Activated CD8-positive, alpha-beta memory T cell treated with anti-CD3 and anti-CD28 coated beads for 4 hours (primary cell): ENCODE measurements at regions not wholly inside any gene's neighbourhood (a gene's known extent, or its start where the extent isn't known, plus 50 kb on each side); places are given as distances from the start of the nearest gene placed in this dataset.

Experiments
- DNase-seq, 2 donors: peaks; one replicate each; pipeline ENCODE4 v3.0.0-alpha.2; 2020; ENCODE audit warnings: low read depth in 2 of 2

DNA sequence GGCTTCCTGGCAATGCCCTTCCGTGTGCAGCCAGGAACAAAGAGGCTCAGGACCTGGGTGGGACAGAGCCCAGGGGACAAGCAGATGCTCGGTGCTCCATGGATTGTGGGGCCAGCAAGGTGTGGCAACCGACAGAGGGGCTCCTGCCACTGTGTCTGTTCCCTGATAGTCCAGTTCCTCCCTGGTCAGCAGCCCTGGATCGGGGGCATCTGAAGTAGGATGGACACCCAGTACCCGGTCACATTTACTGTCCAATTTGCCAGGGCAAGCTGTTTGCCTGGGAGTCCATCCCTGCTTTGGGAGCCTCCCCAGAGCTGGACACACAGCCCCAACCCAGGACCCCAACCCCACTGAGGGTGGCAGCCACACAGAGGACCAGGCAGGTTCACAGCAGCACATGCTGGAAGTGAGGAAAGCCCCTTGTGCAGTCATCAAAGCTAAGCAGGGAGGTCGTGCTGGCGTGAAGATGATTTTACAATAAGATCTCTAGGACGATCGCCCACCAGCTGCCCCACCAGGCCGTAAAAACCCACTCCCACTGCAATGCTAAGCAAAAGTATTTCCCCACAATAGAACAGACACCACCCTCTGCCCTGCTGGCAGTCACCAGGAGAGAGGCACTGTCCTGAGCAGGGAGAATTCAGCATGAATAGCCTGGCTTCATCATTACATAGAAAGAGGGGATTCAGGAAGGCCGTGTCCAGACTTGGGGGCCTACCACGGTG, 141.7 kb downstream of the NDUFA10 start:
- no peak for DNase-seq

DNA sequence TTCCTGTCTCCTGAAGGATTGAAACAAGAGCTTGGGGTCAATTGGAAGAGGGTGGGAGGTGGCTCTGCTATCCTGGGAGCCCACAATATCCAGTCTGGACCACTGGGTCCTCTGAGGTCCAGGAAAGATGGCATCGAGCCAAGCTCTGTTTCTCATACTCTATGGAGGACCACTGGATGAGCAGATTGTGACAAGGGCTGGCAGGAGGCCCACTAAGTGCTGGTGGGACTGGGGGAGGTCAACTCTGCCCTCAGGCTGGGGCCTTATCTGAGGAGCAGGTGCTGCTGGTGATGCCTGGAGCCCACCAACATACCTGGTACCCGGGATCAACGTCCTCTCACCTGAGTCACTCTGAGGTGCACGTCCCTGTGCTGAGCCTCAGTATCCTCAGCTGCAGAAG, 142.4 kb downstream of the NDUFA10 start:
- no peak for DNase-seq

DNA sequence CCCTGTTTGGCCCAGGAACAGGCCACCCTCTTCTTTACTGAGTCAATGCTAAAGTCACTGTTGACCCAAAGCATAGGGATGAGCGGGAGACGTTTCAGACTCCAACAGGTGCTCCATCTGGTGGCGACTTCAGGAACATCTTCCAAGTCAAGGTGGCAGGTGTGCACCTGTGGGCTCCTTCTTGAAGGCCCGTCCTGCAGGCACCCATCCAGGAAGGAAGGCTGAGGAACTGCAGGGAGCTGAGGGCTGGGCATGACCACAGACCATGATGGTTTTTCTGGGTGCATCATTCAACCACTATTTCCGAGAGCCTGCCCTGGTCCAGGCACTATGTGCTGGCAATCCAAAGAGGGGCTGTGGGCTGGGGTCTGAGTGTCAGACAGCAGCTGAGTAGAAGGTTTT, 142.8 kb downstream of the NDUFA10 start:
- no peak for DNase-seq

- no peak for DNase-seq
Observed at GRCh38 chr2:239881561-239882320, 143.4 kb downstream of the NDUFA10 start.

GRCh38 chr2:239881031-239881471, 144.1 kb downstream of the NDUFA10 start:
- no peak for DNase-seq

- DNase-seq = no peak
Observed at GRCh38 chr2:239880396-239880795, 144.7 kb downstream of the NDUFA10 start.

DNA sequence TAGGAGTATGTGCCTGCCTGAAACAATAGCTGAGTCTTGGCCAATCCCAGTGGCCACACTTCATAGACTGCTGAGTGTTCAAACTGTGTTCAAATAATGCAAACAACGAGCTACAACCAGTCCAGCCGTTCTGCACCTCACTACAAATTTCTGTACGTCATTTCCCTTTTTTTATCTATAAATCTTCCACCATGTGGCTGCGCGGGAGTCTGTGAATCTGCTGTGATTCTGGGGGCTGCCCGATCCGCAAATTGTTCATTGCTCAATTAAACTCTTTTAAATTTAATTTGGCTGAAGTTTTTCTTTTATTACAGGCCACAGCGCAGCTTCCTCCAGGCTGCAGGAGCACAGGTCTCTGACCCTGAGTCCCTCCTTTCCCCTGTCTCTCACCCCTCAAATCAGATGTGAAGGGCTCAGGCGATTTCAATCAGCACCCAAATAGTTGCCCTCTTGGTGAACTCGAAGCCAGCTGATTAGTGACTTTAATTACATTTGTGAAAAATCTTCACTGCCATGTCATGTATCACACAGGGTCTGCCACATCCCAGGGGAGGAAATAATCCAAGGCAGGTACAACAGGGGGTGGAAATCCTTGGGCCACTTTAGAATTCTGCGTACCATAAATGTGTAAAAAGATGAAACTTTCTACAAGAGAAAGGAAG, 145.6 kb downstream of the NDUFA10 start:
- no peak for DNase-seq

GRCh38 chr2:239878686-239879085, 146.5 kb downstream of the NDUFA10 start:
- DNase-seq = no peak

GRCh38 chr2:239876948-239877289, 148.2 kb downstream of the NDUFA10 start:
- DNase-seq = no peak

- DNase-seq = no peak
Observed at GRCh38 chr2:239876271-239876947, 148.7 kb downstream of the NDUFA10 start.

GRCh38 chr2:239874636-239875356, 150.3 kb downstream of the NDUFA10 start:
- no peak for DNase-seq

GRCh38 chr2:239873656-239874635, 151.2 kb downstream of the NDUFA10 start:
- DNase-seq = no peak

GRCh38 chr2:239871481-239872435, 153.4 kb downstream of the NDUFA10 start:
- no peak for DNase-seq

- DNase-seq = no peak
Observed at GRCh38 chr2:239870863-239871262, 154.3 kb downstream of the NDUFA10 start.

- DNase-seq = no peak
Observed at GRCh38 chr2:239870276-239870675, 154.9 kb downstream of the NDUFA10 start.

DNA sequence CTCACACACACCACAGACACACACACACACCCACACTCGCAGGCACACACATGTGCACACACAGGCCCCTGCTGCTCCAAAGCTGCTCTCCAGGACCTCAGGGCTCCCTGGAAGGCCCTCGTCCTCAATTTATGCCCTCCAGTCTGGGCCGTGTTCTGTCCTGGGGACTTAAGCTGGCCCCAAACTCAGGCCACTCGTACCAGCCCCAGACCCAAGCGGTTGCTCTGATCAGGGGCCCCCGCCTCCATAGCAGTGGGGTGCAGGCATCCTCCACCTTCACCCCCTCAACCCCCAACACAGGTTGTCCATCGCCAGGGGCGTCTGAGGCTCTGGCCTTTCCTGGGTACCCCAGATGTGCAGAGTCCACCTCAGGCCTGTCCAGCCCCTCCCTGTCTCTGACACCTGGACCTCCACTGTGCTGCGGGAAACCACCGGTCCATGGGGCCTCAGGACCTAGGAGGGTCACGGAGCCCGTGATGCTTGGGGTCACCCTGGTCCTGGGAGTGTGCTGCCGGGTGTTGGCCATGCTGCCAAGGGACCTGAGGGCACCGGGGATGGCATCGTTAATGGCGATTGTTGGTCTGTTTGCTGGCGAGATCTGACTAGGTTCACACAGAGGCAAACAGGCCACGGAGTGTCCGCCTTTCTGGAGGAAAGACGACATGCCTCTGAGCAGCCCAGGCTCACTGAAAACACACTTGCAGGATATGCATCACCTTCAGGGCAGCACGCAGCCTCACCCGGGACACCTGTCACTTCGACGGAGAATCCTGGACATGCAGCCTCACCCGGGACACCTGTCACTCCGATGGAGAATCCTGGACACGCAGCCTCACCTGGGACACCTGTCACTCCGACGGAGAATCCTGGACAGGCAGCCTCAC, 155.6 kb downstream of the NDUFA10 start:
- DNase-seq = no peak

DNA sequence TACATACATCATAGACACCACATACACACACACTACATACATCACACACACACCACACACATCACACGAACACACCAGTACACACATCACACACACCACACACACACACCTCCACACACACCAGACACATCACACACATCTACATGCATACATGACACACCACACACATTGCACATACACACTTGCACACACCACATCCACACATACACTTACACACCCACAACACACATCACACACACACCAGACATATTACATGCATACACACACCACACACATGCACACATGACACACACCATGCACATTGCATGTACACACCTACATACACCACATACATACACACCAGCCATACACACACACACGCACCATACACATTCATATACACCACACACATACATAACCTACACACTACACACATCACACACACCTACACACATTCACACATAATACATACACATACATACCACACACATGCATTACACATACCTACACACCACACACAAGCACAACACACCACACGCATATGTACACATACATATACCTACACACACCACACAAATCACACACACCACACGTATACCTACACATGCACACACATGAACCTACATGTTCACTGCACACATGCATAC, 156.5 kb downstream of the NDUFA10 start:
- no peak for DNase-seq

GRCh38 chr2:239866778-239867177, 158.4 kb downstream of the NDUFA10 start:
- DNase-seq = no peak
